ENCODE measurements at regions not wholly inside any gene's neighbourhood (a gene's known extent, or its start where the extent isn't known, plus 50 kb on each side); places are given as distances from the start of the nearest gene placed in this dataset.

GRCh38 chr2:142758973-142759372 lies 118.5 kb upstream of the KYNU start:
- H3K56ac ChIP-seq (replicated peaks; ENCODE audit: insufficient read length, low read depth, low read length): no peak overlapping the region
- no peak overlapping the region for H3K4ac ChIP-seq (replicated peaks; ENCODE audit: insufficient read length, low read depth, low read length)
- H3K18ac ChIP-seq (ENCODE audit: extremely low read depth, low read length): no peak overlapping the region
- no peaks in the 10 kb centered on the region for H3K79me1 ChIP-seq (ENCODE audit: low read depth, low read length)
- ChIA-PET CTCF (ENCODE audit: partially characterized antibody) (interaction anchor here (0.8 kb wide), 1 partner anchor 80 kb away, joined by 4 read pairs; no protein-coding TSS in a partner anchor), POLR2A (ENCODE audit: partially characterized antibody) (no interaction called here)
- H3K27ac ChIP-seq (ENCODE audit: low read depth, low read length): no peak overlapping the region
- 94% methylated on average over 3 of the region's 3 CpGs; no CpG with 5 or more reads in 1 of the 2 experiments for WGBS, 2 experiments (ENCODE audit: extremely low coverage in 1 of 2, insufficient coverage in 1 of 2, insufficient read length in 1 of 2, insufficient replicate concordance in 2 of 2, low coverage in 1 of 2, low lambda C conversion rate in 2 of 2, missing lambda C conversion rate in 1 of 2)
- no peak overlapping the region for H4K91ac ChIP-seq (replicated peaks; ENCODE audit: insufficient read length, low read length)
- no peak overlapping the region for H3K4me3 ChIP-seq (ENCODE audit: extremely low read depth in 1 of 4, insufficient read depth in 2 of 4, low read depth in 3 of 4, low read length in 4 of 4)
- no peak overlapping the region for H3K23ac ChIP-seq (ENCODE audit: insufficient read length)
- H3K79me2 ChIP-seq (ENCODE audit: control insufficient read depth in 1 of 2, insufficient read depth in 2 of 2, low read length in 2 of 2): no peaks in the 10 kb centered on the region
- no peak for DNase-seq (ENCODE audit: low read depth in 1 of 2, low spot score in 2 of 2)
- no peak overlapping the region for H4K8ac ChIP-seq (ENCODE audit: extremely low read depth, insufficient read depth, low read length)
- H2BK5ac ChIP-seq (ENCODE audit: low read depth, low read length): no peak overlapping the region
- H4K5ac ChIP-seq (ENCODE audit: insufficient read length, low read depth, low read length): no peak overlapping the region
- no peak overlapping the region for H3K9ac ChIP-seq (replicated peaks in 1 of 4; ENCODE audit: extremely low read depth in 1 of 4, low read depth in 3 of 4, low read length in 3 of 4)
- H3K4me1 ChIP-seq (replicated peaks in 1 of 4; ENCODE audit: control insufficient read depth in 3 of 4, insufficient read depth in 4 of 4, low read length in 3 of 4): no peaks in the 10 kb centered on the region
- no peaks in the 10 kb centered on the region for H3K9me3 ChIP-seq (ENCODE audit: insufficient read depth in 2 of 2, low read depth in 1 of 2, low read length in 1 of 2)
- no peaks in the 10 kb centered on the region for H3K23me2 ChIP-seq (ENCODE audit: low read depth, low read length)
- H2BK12ac ChIP-seq (ENCODE audit: low read depth, low read length): no peak overlapping the region
- no peak overlapping the region for H2AFZ ChIP-seq (ENCODE audit: low read length)
- H3K36me3 ChIP-seq (ENCODE audit: control insufficient read depth in 2 of 4, insufficient read depth in 4 of 4, low read length in 3 of 4): no peaks in the 10 kb centered on the region
- FAIRE-seq: no peak
- H3K27me3 ChIP-seq (replicated peaks in 1 of 4; ENCODE audit: control insufficient read depth in 3 of 4, extremely low read depth in 1 of 4, insufficient read depth in 3 of 4, low read length in 3 of 4): no peaks in the 10 kb centered on the region
- no peak overlapping the region for H2BK15ac ChIP-seq (ENCODE audit: low read length)
- no peak overlapping the region for H2BK120ac ChIP-seq (replicated peaks; ENCODE audit: low read depth, low read length)
- H3K14ac ChIP-seq (ENCODE audit: insufficient read length): no peak overlapping the region
- H2AK5ac ChIP-seq (ENCODE audit: low read depth, low read length): no peak overlapping the region
- no peak overlapping the region for H3K4me2 ChIP-seq (ENCODE audit: insufficient read depth in 1 of 2, low read depth in 2 of 2, low read length in 2 of 2)
- no peak overlapping the region for H2BK20ac ChIP-seq (ENCODE audit: low read length)
- H4K20me1 ChIP-seq (replicated peaks in 1 of 2; ENCODE audit: control insufficient read depth in 1 of 2, insufficient read depth in 2 of 2, low read length in 2 of 2): no peaks in the 10 kb centered on the region
- no peak for TF ChIP-seq CREB1 (IDR thresholded peaks at IDR 0.05)
- no peak for TF ChIP-seq SP1 (IDR thresholded peaks at IDR 0.05; ENCODE audit: low read depth, low read length)
- no peak for TF ChIP-seq BRCA1 (IDR thresholded peaks at IDR 0.05; ENCODE audit: low read depth, low read length)
- TF ChIP-seq GTF2F1 (IDR thresholded peaks at IDR 0.05; ENCODE audit: borderline replicate concordance, low read depth, low read length): no peak
- TF ChIP-seq HDAC6 (IDR thresholded peaks at IDR 0.05; ENCODE audit: low read depth, low read length): no peak
- no peak for TF ChIP-seq RXRA (IDR thresholded peaks at IDR 0.05; ENCODE audit: insufficient read depth, low read depth, low read length)
- TF ChIP-seq EZH2 (IDR thresholded peaks at IDR 0.05; ENCODE audit: low read depth, low read length, severe bottlenecking): no peak
- TF ChIP-seq CTBP2 (IDR thresholded peaks at IDR 0.05; ENCODE audit: borderline replicate concordance, insufficient read depth, insufficient read length, low read length): no peak
- no peak for TF ChIP-seq CTCF (IDR thresholded peaks at IDR 0.05; ENCODE audit: control extremely low read depth in 1 of 3, insufficient read depth in 1 of 3, low read depth in 1 of 3, low read length in 3 of 3)
- no peak for TF ChIP-seq ATF2 (IDR thresholded peaks at IDR 0.05; ENCODE audit: low read length)
- TF ChIP-seq CEBPB (IDR thresholded peaks at IDR 0.05; ENCODE audit: low read depth, low read length): no peak

All from H1 (cell line).